Activated CD8-positive, alpha-beta T cell treated with anti-CD3 and anti-CD28 coated beads for 36 hours (primary cell): ENCODE measurements at regions not wholly inside any gene's neighbourhood (a gene's known extent, or its start where the extent isn't known, plus 50 kb on each side); places are given as distances from the start of the nearest gene placed in this dataset.

Experiments used
- ATAC-seq: fragments of 200-7000 bp; cut with Tn5 transposase; one replicate; pipeline ENCODE4 v1.10.0; 2021; ENCODE audit warnings: mild to moderate bottlenecking, moderate library complexity
- CTCF ChIA-PET: fragments of 350-600 bp; sonication (Branson Sonifier 250); formaldehyde crosslinking; loops from one replicate; lab custom pipeline; 2021; ENCODE audit warnings: antibody characterized with exemption; lab: Charles Lee
- POLR2A ChIA-PET: fragments of 350-600 bp; sonication (Branson Sonifier 250); formaldehyde crosslinking; loops from one replicate; lab custom pipeline; 2021; ENCODE audit warnings: antibody characterized with exemption; lab: Charles Lee
- DNase-seq: peaks from one replicate; pipeline ENCODE4 v3.0.0-alpha.2; 2020
- H3K27ac Mint-ChIP-seq: one replicate; pipeline ENCODE4 v1.8.0; 2021; ENCODE audit warnings: mild to moderate bottlenecking, mixed read lengths
- H3K27me3 Mint-ChIP-seq: one replicate; pipeline ENCODE4 v1.8.0; 2021; ENCODE audit warnings: mixed read lengths
- H3K36me3 Mint-ChIP-seq: one replicate; pipeline ENCODE4 v1.8.0; 2021; ENCODE audit warnings: low read depth, mixed read lengths
- H3K4me1 Mint-ChIP-seq: one replicate; pipeline ENCODE4 v1.8.0; 2021; ENCODE audit warnings: low read depth, mixed read lengths
- H3K4me3 Mint-ChIP-seq: one replicate; pipeline ENCODE4 v1.8.0; 2021; ENCODE audit warnings: mild to moderate bottlenecking, moderate library complexity, mixed read lengths
- H3K9me3 Mint-ChIP-seq: one replicate; pipeline ENCODE4 v1.8.0; 2021; ENCODE audit warnings: mixed read lengths
- CTCF ChIP-seq: fragments of 200-600 bp; IDR thresholded peaks from one replicate; pipeline ENCODE4 v1.8.0; 2022; ENCODE audit warnings: antibody characterized with exemption, mild to moderate bottlenecking
- intact Hi-C: fragments of 100-400 bp; cut with micrococcal nuclease; formaldehyde crosslinking; loops from one replicate; pipeline ENCODE4 v1.10.0; 2022

- intact Hi-C loops, result no loop called here
- Mint-ChIP-seq H3K27me3 (no peaks in the 10 kb centered on the region), H3K27ac (no peak overlapping the region), H3K4me3 (no peak overlapping the region), H3K4me1 (no peaks in the 10 kb centered on the region), H3K9me3 (no peaks in the 10 kb centered on the region), H3K36me3 (no peaks in the 10 kb centered on the region)
- CTCF ChIA-PET, result no interaction called here
- POLR2A ChIA-PET, result no interaction called here
- no peak for DNase-seq
- no peak for TF ChIP-seq CTCF
- no peak for ATAC-seq
Measured at GRCh38 chr1:99086057-99086456, 81.4 kb upstream of the PLPPR5 start.

GRCh38 chr1:99098589-99098988, 93.9 kb upstream of the PLPPR5 start:
- intact Hi-C loops, result no loop called here
- ChIA-PET CTCF (no interaction called here), POLR2A (no interaction called here)
- Mint-ChIP-seq H3K9me3 (peaks cover 19% of the 10 kb centered on the region), H3K36me3 (peaks cover 5% of the 10 kb centered on the region), H3K27ac (no peak overlapping the region), H3K4me1 (no peaks in the 10 kb centered on the region), H3K4me3 (no peak overlapping the region), H3K27me3 (peaks cover 2% of the 10 kb centered on the region)
- no peak for TF ChIP-seq CTCF
- DNase-seq (no peak), ATAC-seq (no peak)

- Mint-ChIP-seq H3K27me3 (no peaks in the 10 kb centered on the region), H3K4me3 (no peak overlapping the region), H3K4me1 (peaks cover 10% of the 10 kb centered on the region), H3K27ac (no peak overlapping the region), H3K36me3 (no peaks in the 10 kb centered on the region), H3K9me3 (no peaks in the 10 kb centered on the region)
- ChIA-PET CTCF (no interaction called here), POLR2A (no interaction called here)
- no peak for TF ChIP-seq CTCF
- ATAC-seq (no peak), DNase-seq (no peak)
- intact Hi-C loops, result no loop called here
Measured at GRCh38 chr1:99106274-99106673, 101.6 kb upstream of the PLPPR5 start.

- DNase-seq (no peak), ATAC-seq (no peak)
- Mint-ChIP-seq H3K27me3 (no peaks in the 10 kb centered on the region), H3K36me3 (no peaks in the 10 kb centered on the region), H3K4me1 (peaks cover 10% of the 10 kb centered on the region), H3K27ac (no peak overlapping the region), H3K4me3 (no peak overlapping the region), H3K9me3 (peaks cover 1% of the 10 kb centered on the region)
- intact Hi-C loops, result no loop called here
- POLR2A ChIA-PET, result no interaction called here
- no peak for TF ChIP-seq CTCF
- CTCF ChIA-PET, result no interaction called here
Measured at GRCh38 chr1:99107680-99108079, 103.0 kb upstream of the PLPPR5 start.

- ATAC-seq, result no peak
- CTCF ChIA-PET, result interaction anchor here (0.7 kb wide), 1 partner anchor 9 kb away, joined by 3 read pairs; no protein-coding TSS in a partner anchor
- TF ChIP-seq CTCF, result no peak
Measured at GRCh38 chr1:99110140-99111041, 105.7 kb upstream of the PLPPR5 start.

More at GRCh38 chr1:99110140-99111041, 105.7 kb upstream of the PLPPR5 start:
- POLR2A ChIA-PET, result no interaction called here
- H3K4me1 Mint-ChIP-seq, result peaks cover 10% of the 10 kb centered on the region
- DNase-seq, result no peak
- no peaks in the 10 kb centered on the region for H3K36me3 Mint-ChIP-seq
- no peak overlapping the region for H3K4me3 Mint-ChIP-seq
- no peaks in the 10 kb centered on the region for H3K27me3 Mint-ChIP-seq
- H3K9me3 Mint-ChIP-seq, result peaks cover 2% of the 10 kb centered on the region
- intact Hi-C loops, result loop anchor here (10.0 kb wide), 1 partner anchor 316 kb away; no protein-coding TSS in a partner anchor
- H3K27ac Mint-ChIP-seq, result no peak overlapping the region
